CD4-positive, alpha-beta T cell treated with Interleukin-12 subunit alpha and Interleukin-12 subunit beta, for 1 hour (primary cell): ENCODE measurements at regions not wholly inside any gene's neighbourhood (a gene's known extent, or its start where the extent isn't known, plus 50 kb on each side); places are given as distances from the start of the nearest gene placed in this dataset.

Source experiments
- DNase-seq: peaks from one replicate; pipeline ENCODE4 v3.0.0-alpha.2; 2020

- no peak for DNase-seq
Measured at GRCh38 chr16:64823481-64824075, 298.3 kb downstream of the CDH11 start.

DNA sequence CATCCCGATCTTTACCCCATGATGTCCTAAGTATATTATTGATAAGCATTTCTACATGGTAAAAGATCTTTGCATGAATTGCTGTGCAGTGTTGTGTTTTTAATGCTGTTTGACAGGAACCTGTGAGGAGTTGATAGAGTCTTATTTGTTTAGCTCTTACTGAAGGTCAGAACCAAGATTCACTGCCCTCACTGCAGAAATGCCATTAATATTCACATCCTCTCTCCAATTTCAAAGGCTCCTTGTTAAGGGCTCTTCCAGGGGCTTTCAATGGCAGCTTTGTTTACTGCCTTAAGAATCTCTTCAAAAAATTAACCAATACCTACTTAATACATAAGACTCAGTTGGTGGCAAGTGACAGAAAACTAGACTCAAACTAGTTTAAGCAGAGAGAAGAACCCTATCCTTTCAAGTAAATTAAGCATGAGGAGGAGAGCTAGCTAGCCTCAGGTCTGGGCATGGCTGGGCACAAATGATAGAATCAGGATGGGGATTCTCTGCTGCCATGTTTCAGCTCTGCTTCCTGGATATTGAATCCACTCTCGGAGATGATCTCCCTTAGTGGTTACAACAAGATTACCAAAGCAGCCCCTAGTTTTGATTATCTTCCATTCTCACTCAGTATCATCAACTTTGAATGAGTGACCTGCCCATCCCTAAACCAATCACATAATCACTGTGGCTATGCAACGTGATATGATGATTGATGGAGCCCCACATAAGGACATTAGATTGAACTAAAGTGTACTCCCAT is 311.8 kb downstream of the CDH11 start:
- DNase-seq: no peak

- DNase-seq: no peak
Measured at GRCh38 chr16:64808474-64808873, 313.4 kb downstream of the CDH11 start.

DNA sequence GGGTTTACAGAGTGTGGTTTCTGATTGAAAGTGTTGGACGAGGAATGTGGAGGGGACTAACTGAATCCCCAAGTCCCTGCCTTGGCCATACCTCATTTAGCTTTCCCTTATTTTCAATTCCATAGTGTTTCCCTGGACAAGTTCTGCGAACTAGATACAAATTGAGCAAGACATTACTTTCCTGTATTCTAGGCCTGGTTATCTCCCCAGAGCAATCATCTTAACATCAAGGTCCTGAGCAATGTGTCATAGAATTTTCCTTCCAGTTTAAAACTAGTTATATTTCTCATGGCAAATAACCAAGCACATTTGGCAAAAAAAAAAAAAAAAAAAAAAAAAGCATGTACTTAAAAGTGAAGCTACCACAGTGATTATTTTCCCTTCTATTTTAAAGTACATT is 330.1 kb downstream of the CDH11 start:
- no peak for DNase-seq

GRCh38 chr16:64784635-64785034 is 337.2 kb downstream of the CDH11 start:
- no peak for DNase-seq

DNA sequence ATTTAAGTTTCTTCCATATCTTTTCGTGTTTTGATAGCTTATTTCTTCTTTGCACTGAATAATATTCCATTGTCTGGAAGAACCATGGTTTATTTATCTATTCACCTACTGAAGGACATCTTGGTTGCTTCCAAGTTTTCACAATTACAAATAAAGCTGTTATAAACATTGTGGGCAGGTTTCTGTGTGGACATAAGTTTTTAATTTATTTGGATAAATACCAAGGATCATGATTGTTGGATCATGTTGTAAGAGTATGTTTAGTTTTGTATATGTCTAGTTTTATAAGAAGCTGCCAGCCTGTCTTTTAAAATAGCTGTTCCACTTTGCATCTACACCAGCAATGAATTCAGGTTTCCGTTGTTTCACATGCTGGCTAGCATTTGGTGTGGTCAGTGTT is 339.4 kb downstream of the CDH11 start:
- no peak for DNase-seq

GRCh38 chr16:64780445-64780844 is 341.4 kb downstream of the CDH11 start:
- DNase-seq: no peak

DNA sequence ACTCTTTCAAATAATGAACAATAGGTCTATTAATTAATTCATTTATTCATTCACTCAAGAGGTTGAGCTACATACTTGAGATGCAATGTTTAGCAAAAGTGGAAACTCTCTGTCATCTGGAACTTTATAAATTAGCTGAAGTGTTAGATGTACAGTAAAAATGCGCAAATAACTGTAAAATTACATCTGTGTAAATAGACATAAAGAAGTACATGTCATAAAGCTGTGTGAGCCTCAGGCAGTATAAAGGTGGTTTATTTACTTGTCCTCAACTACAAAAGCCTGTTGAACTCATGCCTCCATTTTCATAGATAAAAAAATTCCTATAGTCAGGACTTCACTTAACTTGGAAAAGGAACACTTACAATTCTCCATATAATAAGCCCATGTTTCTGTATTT is 343.1 kb downstream of the CDH11 start:
- no peak for DNase-seq

GRCh38 chr16:64773638-64774037 is 348.2 kb downstream of the CDH11 start:
- DNase-seq: no peak

- no peak for DNase-seq
Measured at GRCh38 chr16:64773184-64773583, 348.7 kb downstream of the CDH11 start.

DNA sequence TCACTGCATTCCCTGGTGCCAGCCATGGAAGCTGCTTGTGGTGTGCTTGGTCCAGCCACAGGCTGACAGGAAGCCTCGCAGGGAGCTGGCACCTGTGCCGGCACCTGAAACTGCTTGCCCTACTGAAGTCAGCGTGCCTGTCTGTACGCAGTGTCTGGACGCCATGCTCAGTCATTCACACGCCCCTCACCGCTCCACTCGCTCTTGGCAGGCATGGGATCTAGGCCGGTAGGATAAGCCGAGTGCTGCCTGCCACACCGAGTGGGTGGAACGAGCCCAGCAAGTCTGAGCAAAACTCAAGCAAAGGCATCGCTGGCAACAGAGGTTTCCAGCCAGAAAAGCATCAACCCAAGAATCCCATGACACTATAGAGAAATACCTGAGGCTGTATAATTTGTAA is 350.6 kb downstream of the CDH11 start:
- no peak for DNase-seq

DNA sequence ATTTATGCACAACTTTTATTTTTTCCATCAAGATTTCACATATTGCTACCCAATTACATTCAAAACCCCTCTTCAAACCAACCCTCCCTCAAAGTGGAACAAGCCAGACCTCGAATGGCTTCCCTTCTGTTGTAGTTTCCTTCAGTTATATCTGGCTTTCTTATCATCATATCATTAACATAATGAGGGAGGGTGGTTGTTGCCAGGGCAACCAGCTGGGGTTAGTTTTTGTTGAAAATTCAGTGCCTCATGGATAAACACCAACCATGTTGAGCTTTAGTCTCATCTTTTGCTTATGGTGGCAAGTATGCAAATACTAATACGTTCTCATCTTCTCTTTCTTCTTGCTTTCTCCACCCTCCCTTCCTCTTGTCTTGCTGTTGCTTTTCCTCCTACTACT is 359.7 kb downstream of the CDH11 start:
- DNase-seq: no peak

- DNase-seq: no peak
Measured at GRCh38 chr16:64754279-64754678, 367.6 kb downstream of the CDH11 start.

DNA sequence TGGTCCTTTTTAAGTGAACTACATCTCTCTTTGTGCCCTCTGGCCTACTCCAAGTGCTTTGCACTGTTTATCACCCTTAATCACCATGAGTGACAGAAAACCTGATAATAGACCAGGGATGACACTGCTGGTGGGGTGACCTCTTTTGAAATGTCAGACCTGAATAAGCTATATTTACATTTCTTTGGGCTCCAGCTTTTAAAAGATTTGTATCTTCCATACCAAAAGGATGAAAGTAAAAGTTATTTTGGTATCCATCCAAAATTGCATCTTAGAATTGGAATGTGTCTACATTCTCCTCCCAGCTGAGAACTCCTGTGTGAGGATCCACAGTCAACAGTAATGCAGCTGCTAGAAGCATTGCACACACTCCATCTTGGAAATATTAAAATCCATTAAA is 370.0 kb downstream of the CDH11 start:
- DNase-seq: no peak

GRCh38 chr16:64749346-64749745 is 372.5 kb downstream of the CDH11 start:
- DNase-seq: no peak

- no peak for DNase-seq
Measured at GRCh38 chr16:64745258-64745930, 376.5 kb downstream of the CDH11 start.

- DNase-seq: no peak
Measured at GRCh38 chr16:64742455-64743223, 379.2 kb downstream of the CDH11 start.

DNA sequence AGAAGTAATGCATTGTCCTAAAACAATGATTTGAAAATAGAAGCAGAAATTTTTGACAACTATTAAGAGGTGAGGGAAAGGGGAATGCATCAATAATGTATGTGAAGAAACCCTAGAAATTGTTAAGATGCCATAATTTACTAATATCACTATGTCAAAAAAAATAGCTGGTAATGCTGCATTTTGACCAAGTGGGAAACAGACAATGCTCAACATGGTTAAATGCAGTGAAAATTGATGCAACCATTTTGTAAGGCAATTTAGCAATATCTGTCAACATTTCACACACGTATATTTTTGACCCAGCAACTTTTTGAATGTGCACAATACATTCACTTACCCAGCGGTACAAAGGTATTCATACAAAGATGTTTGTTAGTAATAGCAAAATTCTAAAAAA is 381.6 kb downstream of the CDH11 start:
- DNase-seq: no peak

- no peak for DNase-seq
Measured at GRCh38 chr16:64738321-64738960, 383.4 kb downstream of the CDH11 start.

GRCh38 chr16:64736857-64737256 is 385.0 kb downstream of the CDH11 start:
- no peak for DNase-seq

DNA sequence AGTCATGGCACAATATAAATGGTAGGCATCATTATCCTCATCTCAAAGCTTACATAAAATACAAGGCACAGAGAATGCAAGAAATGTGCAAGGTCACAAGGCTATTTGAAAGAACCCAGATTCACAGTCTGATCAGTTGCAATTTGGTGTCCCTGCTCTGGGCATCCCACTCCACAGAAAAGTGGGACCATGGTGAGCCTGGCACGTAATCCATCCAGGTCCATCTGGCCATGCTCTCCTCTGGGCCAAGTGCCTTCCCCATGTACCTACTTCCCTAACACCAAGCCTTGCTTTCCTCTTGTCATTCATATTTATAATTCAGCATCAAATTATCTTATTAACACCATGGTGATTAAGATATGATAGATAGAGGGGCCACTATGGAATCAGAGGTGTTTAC is 390.0 kb downstream of the CDH11 start:
- DNase-seq: no peak

GRCh38 chr16:64730261-64730660 is 391.6 kb downstream of the CDH11 start:
- no peak for DNase-seq

GRCh38 chr16:64724339-64724738 is 397.5 kb downstream of the CDH11 start:
- no peak for DNase-seq
